DOHH2 (cell line): ENCODE measurements at regions not wholly inside any gene's neighbourhood (a gene's known extent, or its start where the extent isn't known, plus 50 kb on each side); places are given as distances from the start of the nearest gene placed in this dataset.

Experiments used
- H3F3A ChIP-seq: fragments of 200-600 bp; sonication (generic), shearing (Covaris generic); 2 replicates; pipeline ENCODE4 v1.6.0; 2016; ENCODE audit warnings: antibody characterized with exemption, mild to moderate bottlenecking; ENCODE audit not compliant: control insufficient read depth, insufficient read depth
- H3K27ac ChIP-seq: fragments of 200-600 bp; sonication (generic); 2 replicates; pipeline ENCODE4 v1.5.1; 2014; ENCODE audit warnings: low read depth, mild to moderate bottlenecking, low read length, moderate library complexity
- H3K27me3 ChIP-seq: fragments of 200-600 bp; sonication (generic); 2 replicates; pipeline ENCODE4 v1.6.1; 2014; ENCODE audit warnings: mild to moderate bottlenecking, low read length, mixed read lengths; ENCODE audit not compliant: control insufficient read depth
- H3K36me3 ChIP-seq: fragments of 200-600 bp; sonication (generic); 2 replicates; pipeline ENCODE4 v1.6.1; 2014; ENCODE audit warnings: mild to moderate bottlenecking, low read length, moderate library complexity, mixed read lengths; ENCODE audit not compliant: control insufficient read depth
- H3K4me1 ChIP-seq: fragments of 200-600 bp; sonication (generic); 2 replicates; pipeline ENCODE4 v1.6.1; 2014; ENCODE audit warnings: mild to moderate bottlenecking, low read length, mixed read lengths; ENCODE audit not compliant: control insufficient read depth
- H3K4me2 ChIP-seq: fragments of 200-600 bp; sonication (generic); 2 replicates; pipeline ENCODE4 v1.6.0; 2014; ENCODE audit warnings: mild to moderate bottlenecking, low read length, moderate library complexity
- H3K4me3 ChIP-seq: fragments of 200-600 bp; sonication (generic); 2 replicates; pipeline ENCODE4 v1.5.1; 2014; ENCODE audit warnings: mild to moderate bottlenecking, low read length, mixed read lengths
- H3K79me2 ChIP-seq: fragments of 200-600 bp; sonication (generic); 2 replicates; pipeline ENCODE4 v1.6.1; 2014; ENCODE audit warnings: mild to moderate bottlenecking, low read length, mixed read lengths; ENCODE audit not compliant: control insufficient read depth
- H3K9me2 ChIP-seq: fragments of 200-600 bp; sonication (generic); replicated peaks from 2 replicates; pipeline ENCODE4 v1.6.1; 2014; ENCODE audit warnings: mild to moderate bottlenecking, low read length, mixed read lengths; ENCODE audit not compliant: control insufficient read depth
- H3K9me3 ChIP-seq: fragments of 200-600 bp; sonication (generic); 2 replicates; pipeline ENCODE4 v1.6.1; 2014; ENCODE audit warnings: antibody characterized with exemption, low read length, mixed read lengths; ENCODE audit not compliant: control insufficient read depth, insufficient read depth
- H4K20me1 ChIP-seq: fragments of 200-600 bp; sonication (generic); 2 replicates; pipeline ENCODE4 v1.6.0; 2014; ENCODE audit warnings: low read depth, mild to moderate bottlenecking, antibody characterized with exemption, low read length, moderate library complexity; ENCODE audit not compliant: control insufficient read depth, insufficient read depth
- EZH2phosphoT487 ChIP-seq: fragments of 200-600 bp; sonication (generic); IDR thresholded peaks from 2 replicates; pipeline ENCODE4 v1.6.1; 2017; ENCODE audit warnings: borderline replicate concordance, mild to moderate bottlenecking, antibody characterized with exemption, low read length, moderate library complexity, mixed read lengths
- TF ChIP-seq, protein P1 (sequence below): fragments of 200-600 bp; sonication (generic); IDR thresholded peaks from one replicate; pipeline ENCODE4 v1.5.1; 2014; ENCODE audit warnings: antibody characterized with exemption, mild to moderate bottlenecking, low read depth, low read length; ENCODE audit not compliant: poor library complexity, severe bottlenecking

DNA sequence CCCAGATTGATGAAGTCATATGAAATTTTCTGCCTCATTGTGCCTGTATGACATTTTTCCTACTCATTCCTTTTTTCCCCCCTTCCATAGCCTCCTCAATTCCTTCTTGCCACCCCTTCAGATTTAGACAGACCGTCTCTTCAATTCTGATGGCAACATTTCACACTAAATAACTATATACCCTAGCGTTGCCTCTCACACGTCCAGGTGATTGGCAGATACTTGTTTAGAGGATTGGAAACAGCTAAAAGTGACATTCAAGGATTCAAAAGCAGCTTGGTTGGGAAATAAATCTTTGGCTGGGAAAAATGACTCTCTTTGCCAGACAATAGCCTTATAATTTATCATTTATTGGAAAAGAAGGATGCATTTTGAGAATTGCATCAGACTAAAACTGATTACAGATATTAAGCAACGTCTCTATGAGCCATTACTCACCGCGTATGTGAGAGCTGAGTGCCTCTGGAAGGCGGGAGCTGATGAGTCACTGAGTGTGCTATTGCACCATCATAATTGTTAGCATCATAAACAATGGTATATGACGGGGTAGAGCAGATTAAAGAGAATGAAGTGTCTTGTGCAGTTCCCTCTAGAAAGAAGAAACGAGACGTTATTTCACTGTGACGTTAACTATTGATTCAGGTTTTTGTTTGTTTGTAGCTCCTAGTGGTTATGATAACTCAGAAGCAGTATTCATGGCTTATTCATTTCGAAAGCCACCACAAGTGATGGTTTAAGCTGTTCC is 61.1 kb upstream of the FAM216B start:
- Histone ChIP-seq H3K9me3 (no peaks in the 10 kb centered on the region), H3K27me3 (no peaks in the 10 kb centered on the region), H3K4me3 (no peak overlapping the region), H3K79me2 (no peaks in the 10 kb centered on the region), H3K4me1 (no peaks in the 10 kb centered on the region), H3K27ac (no peak overlapping the region), H3K36me3 (no peaks in the 10 kb centered on the region), H3K4me2 (no peak overlapping the region), H3K9me2 (no peaks in the 10 kb centered on the region), H3F3A (no peaks in the 10 kb centered on the region), H4K20me1 (no peaks in the 10 kb centered on the region)
- TF ChIP-seq, protein P1, sequence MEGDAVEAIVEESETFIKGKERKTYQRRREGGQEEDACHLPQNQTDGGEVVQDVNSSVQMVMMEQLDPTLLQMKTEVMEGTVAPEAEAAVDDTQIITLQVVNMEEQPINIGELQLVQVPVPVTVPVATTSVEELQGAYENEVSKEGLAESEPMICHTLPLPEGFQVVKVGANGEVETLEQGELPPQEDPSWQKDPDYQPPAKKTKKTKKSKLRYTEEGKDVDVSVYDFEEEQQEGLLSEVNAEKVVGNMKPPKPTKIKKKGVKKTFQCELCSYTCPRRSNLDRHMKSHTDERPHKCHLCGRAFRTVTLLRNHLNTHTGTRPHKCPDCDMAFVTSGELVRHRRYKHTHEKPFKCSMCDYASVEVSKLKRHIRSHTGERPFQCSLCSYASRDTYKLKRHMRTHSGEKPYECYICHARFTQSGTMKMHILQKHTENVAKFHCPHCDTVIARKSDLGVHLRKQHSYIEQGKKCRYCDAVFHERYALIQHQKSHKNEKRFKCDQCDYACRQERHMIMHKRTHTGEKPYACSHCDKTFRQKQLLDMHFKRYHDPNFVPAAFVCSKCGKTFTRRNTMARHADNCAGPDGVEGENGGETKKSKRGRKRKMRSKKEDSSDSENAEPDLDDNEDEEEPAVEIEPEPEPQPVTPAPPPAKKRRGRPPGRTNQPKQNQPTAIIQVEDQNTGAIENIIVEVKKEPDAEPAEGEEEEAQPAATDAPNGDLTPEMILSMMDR, result no peak
- no peak for TF ChIP-seq EZH2phosphoT487

DNA sequence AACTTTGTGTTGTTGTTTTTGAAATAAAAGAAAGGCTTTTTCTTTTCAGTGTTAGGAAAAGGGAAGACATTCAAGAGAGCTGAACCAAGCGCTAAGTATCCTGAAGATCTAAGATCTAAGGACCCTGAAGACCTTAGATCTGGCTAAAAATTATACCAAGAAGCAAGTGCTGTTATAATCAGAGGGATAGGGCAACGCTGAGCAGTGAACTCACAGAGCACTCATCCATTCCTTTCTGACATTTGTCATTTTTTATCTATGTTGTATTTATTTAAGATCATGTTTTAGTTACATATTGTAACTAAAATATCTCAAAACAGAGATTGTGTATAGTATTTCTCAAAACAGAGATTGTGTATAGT is 60.5 kb upstream of the FAM216B start:
- no peaks in the 10 kb centered on the region for H3K4me1 ChIP-seq
- H3K27ac ChIP-seq, result no peak overlapping the region
- H3K9me3 ChIP-seq, result no peaks in the 10 kb centered on the region
- no peaks in the 10 kb centered on the region for H3K36me3 ChIP-seq
- no peaks in the 10 kb centered on the region for H4K20me1 ChIP-seq
- H3F3A ChIP-seq, result no peaks in the 10 kb centered on the region
- TF ChIP-seq EZH2phosphoT487, result no peak
- TF ChIP-seq, protein P1, result no peak
- no peak overlapping the region for H3K4me3 ChIP-seq
- no peaks in the 10 kb centered on the region for H3K9me2 ChIP-seq
- no peaks in the 10 kb centered on the region for H3K27me3 ChIP-seq
- H3K79me2 ChIP-seq, result no peaks in the 10 kb centered on the region
- H3K4me2 ChIP-seq, result no peak overlapping the region

DNA sequence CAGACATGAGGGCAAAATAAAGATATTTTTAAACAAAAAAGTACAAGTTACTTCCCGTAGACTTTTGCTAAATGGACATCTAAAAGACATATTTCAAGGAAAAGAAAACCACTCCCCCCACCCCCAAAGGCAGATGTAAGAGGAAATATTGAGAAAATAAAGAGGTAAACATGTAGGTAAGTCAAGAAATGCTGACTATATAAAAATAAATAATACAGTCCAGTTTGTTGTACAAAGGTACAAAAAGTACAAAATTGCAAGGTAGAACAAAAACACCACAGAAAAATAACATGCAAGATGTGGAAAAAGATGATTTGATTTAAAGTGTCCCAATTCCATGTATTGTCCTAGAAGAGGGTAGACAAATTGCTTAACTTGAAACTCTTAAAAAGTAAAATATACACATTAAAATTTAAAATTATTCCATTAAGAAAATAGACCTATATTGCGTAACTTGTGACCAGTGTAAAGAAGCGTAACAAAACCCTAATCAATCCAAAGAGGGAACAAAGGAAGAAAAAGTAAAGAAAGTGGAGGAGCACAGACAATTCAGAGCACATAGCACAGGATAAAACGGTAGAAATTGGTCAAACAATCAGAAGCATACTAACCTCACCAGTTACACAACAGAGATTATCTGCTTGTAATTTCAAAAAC is 58.4 kb upstream of the FAM216B start:
- no peak overlapping the region for H3K4me2 ChIP-seq
- no peaks in the 10 kb centered on the region for H3K27me3 ChIP-seq
- H3K4me3 ChIP-seq, result no peak overlapping the region
- no peaks in the 10 kb centered on the region for H3K36me3 ChIP-seq
- H3K79me2 ChIP-seq, result no peaks in the 10 kb centered on the region
- no peaks in the 10 kb centered on the region for H3F3A ChIP-seq
- H4K20me1 ChIP-seq, result no peaks in the 10 kb centered on the region
- no peak overlapping the region for H3K27ac ChIP-seq
- H3K4me1 ChIP-seq, result no peaks in the 10 kb centered on the region
- no peaks in the 10 kb centered on the region for H3K9me2 ChIP-seq
- H3K9me3 ChIP-seq, result no peaks in the 10 kb centered on the region
- TF ChIP-seq, protein P1, result no peak
- no peak for TF ChIP-seq EZH2phosphoT487
